GM23248 (cell line): ENCODE measurements at regions not wholly inside any gene's neighbourhood (a gene's known extent, or its start where the extent isn't known, plus 50 kb on each side); places are given as distances from the start of the nearest gene placed in this dataset.

Experiments used
- DNase-seq: peaks from one replicate; pipeline ENCODE4 v3.0.0-alpha.2; 2015
- H2AFZ ChIP-seq: fragments of 200-600 bp; sonication (generic); 2 replicates; pipeline ENCODE4 v1.6.1; 2016; ENCODE audit warnings: antibody characterized with exemption
- H3F3A ChIP-seq: fragments of 200-600 bp; sonication (generic); 2 replicates; pipeline ENCODE4 v1.6.1; 2016; ENCODE audit warnings: mild to moderate bottlenecking, antibody characterized with exemption, mixed run types; ENCODE audit not compliant: insufficient read depth
- H3K27ac ChIP-seq: fragments of 200-600 bp; sonication (generic); 2 replicates; pipeline ENCODE4 v1.5.1; 2016; ENCODE audit warnings: mild to moderate bottlenecking
- H3K27me3 ChIP-seq: fragments of 200-600 bp; sonication (generic); replicated peaks from 2 replicates; pipeline ENCODE4 v1.6.1; 2016; ENCODE audit warnings: mild to moderate bottlenecking; ENCODE audit not compliant: insufficient read depth
- H3K36me3 ChIP-seq: fragments of 200-600 bp; sonication (generic); 2 replicates; pipeline ENCODE4 v1.6.1; 2016; ENCODE audit warnings: low read depth, mild to moderate bottlenecking
- H3K4me1 ChIP-seq: fragments of 200-600 bp; sonication (generic); 2 replicates; pipeline ENCODE4 v1.6.1; 2016; ENCODE audit warnings: mild to moderate bottlenecking; ENCODE audit not compliant: insufficient read depth
- H3K4me2 ChIP-seq: fragments of 200-600 bp; sonication (generic); one replicate; pipeline ENCODE4 v1.6.1; 2016; ENCODE audit warnings: mild to moderate bottlenecking; ENCODE audit not compliant: unreplicated experiment
- H3K4me3 ChIP-seq: fragments of 200-600 bp; sonication (generic); 2 replicates; pipeline ENCODE4 v1.5.1; 2016; ENCODE audit warnings: mild to moderate bottlenecking
- H3K79me2 ChIP-seq: fragments of 200-600 bp; sonication (generic); 2 replicates; pipeline ENCODE4 v1.6.1; 2016; ENCODE audit warnings: mild to moderate bottlenecking; ENCODE audit not compliant: insufficient read depth
- H3K9ac ChIP-seq: fragments of 200-600 bp; sonication (generic); 2 replicates; pipeline ENCODE4 v1.6.1; 2016; ENCODE audit warnings: mild to moderate bottlenecking
- H3K9me2 ChIP-seq: fragments of 200-600 bp; sonication (generic); 2 replicates; pipeline ENCODE4 v1.6.1; 2016; ENCODE audit warnings: mixed run types, mild to moderate bottlenecking, moderate library complexity; ENCODE audit not compliant: insufficient read depth
- H3K9me3 ChIP-seq: fragments of 200-600 bp; sonication (generic); one replicate; pipeline ENCODE4 v1.6.1; 2017; ENCODE audit warnings: low read depth
- H4K20me1 ChIP-seq: fragments of 200-600 bp; sonication (generic); 2 replicates; pipeline ENCODE4 v1.6.0; 2016; ENCODE audit not compliant: insufficient read depth
- EZH2 ChIP-seq: fragments of 200-600 bp; sonication (generic); IDR thresholded peaks from 2 replicates; pipeline ENCODE4 v1.6.1; 2018; ENCODE audit warnings: antibody characterized with exemption, mild to moderate bottlenecking; ENCODE audit not compliant: insufficient read depth, poor library complexity, severe bottlenecking
- EZH2phosphoT487 ChIP-seq: fragments of 200-600 bp; sonication (generic); IDR thresholded peaks from 2 replicates; pipeline ENCODE4 v1.6.1; 2018; ENCODE audit warnings: antibody characterized with exemption, moderate library complexity, mild to moderate bottlenecking, low read depth; ENCODE audit not compliant: insufficient read depth
- WGBS, 2 experiments: methylation state at CpG; one replicate each; pipeline ENCODE4 v1.1.6; 2015 to 2017; ENCODE audit warnings: low lambda C conversion rate in 2 of 2, low coverage in 1 of 2; ENCODE audit errors: missing lambda C conversion rate in 2 of 2; 5-methylcytosine and 5-hydroxymethylcytosine counted together
- in situ Hi-C: fragments of 300-500 bp; cut with MboI; formaldehyde crosslinking; loops from 2 replicates; pipeline ENCODE4 v1.15.0; 2020

GRCh38 chr9:73863924-73864323, 633.2 kb upstream of the RORB start:
- H3K4me3 ChIP-seq: no peak overlapping the region
- H3K27ac ChIP-seq: no peak overlapping the region
- in situ Hi-C loops: no loop called here
- no peak for DNase-seq
- H3K4me1 ChIP-seq: no peaks in the 10 kb centered on the region
- no peaks in the 10 kb centered on the region for H3K79me2 ChIP-seq
- no peaks in the 10 kb centered on the region for H3K9me3 ChIP-seq
- H3K9ac ChIP-seq: no peak overlapping the region
- H3K9me2 ChIP-seq: no peaks in the 10 kb centered on the region
- no peak overlapping the region for H2AFZ ChIP-seq
- H3K36me3 ChIP-seq: no peaks in the 10 kb centered on the region
- TF ChIP-seq EZH2phosphoT487 (no peak), EZH2 (no peak)
- no peaks in the 10 kb centered on the region for H3K27me3 ChIP-seq
- no peaks in the 10 kb centered on the region for H3F3A ChIP-seq
- no peaks in the 10 kb centered on the region for H4K20me1 ChIP-seq
- no peak overlapping the region for H3K4me2 ChIP-seq

- no peaks in the 10 kb centered on the region for H3K36me3 ChIP-seq
- in situ Hi-C loops: no loop called here
- no peak overlapping the region for H3K9ac ChIP-seq
- no peak for TF ChIP-seq EZH2phosphoT487
- no peak for TF ChIP-seq EZH2
- H3K27me3 ChIP-seq: no peaks in the 10 kb centered on the region
- no peaks in the 10 kb centered on the region for H3K4me1 ChIP-seq
- H4K20me1 ChIP-seq: no peaks in the 10 kb centered on the region
- H3K27ac ChIP-seq: no peak overlapping the region
- H3K9me2 ChIP-seq: no peaks in the 10 kb centered on the region
- no peaks in the 10 kb centered on the region for H3K79me2 ChIP-seq
- WGBS, 2 experiments: 53 to 60% methylated on average over 4 of the region's 4 CpGs
- H3K4me3 ChIP-seq: no peak overlapping the region
- no peaks in the 10 kb centered on the region for H3F3A ChIP-seq
- no peaks in the 10 kb centered on the region for H3K9me3 ChIP-seq
- no peak overlapping the region for H2AFZ ChIP-seq
- no peak for DNase-seq
- no peak overlapping the region for H3K4me2 ChIP-seq
Observed at GRCh38 chr9:73866451-73866850, 630.7 kb upstream of the RORB start.

DNA sequence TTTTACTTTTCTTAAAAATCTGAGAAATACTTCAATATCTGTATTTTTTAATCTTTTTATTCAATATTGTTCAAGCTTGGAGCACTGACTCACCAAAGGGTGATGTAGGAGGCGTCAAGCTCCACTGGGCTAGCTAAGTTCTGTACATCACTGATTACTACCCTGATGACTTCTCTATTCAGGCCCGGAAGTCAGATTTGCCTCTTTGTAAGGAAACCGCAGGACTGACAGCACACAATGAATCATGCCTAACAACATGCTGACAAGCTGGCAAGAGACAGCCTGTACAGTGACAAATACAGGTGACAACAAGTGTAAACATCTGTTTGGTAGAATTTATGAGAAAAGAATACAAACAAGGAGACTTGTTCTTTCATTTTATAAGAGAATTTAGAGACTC, 627.9 kb upstream of the RORB start:
- Histone ChIP-seq H3K9ac (no peak overlapping the region), H3K36me3 (no peaks in the 10 kb centered on the region), H4K20me1 (no peaks in the 10 kb centered on the region), H3F3A (no peaks in the 10 kb centered on the region), H3K9me2 (no peaks in the 10 kb centered on the region), H3K27me3 (no peaks in the 10 kb centered on the region), H2AFZ (no peak overlapping the region), H3K79me2 (no peaks in the 10 kb centered on the region), H3K4me1 (no peaks in the 10 kb centered on the region), H3K4me2 (no peak overlapping the region), H3K4me3 (no peak overlapping the region), H3K27ac (no peak overlapping the region), H3K9me3 (no peaks in the 10 kb centered on the region)
- in situ Hi-C loops: no loop called here
- TF ChIP-seq EZH2 (no peak), EZH2phosphoT487 (no peak)
- 3 to 5% methylated on average over 3 of the region's 3 CpGs for WGBS, 2 experiments
- peak; percentile 24 for DNase-seq

- DNase-seq: no peak
- 54 to 61% methylated on average over 4 of the region's 4 CpGs for WGBS, 2 experiments
- in situ Hi-C loops: no loop called here
Observed at GRCh38 chr9:73871636-73872035, 625.5 kb upstream of the RORB start.

GRCh38 chr9:73872701-73873100, 624.4 kb upstream of the RORB start:
- in situ Hi-C loops: no loop called here
- no peaks in the 10 kb centered on the region for H3K4me1 ChIP-seq
- H3K9ac ChIP-seq: no peak overlapping the region
- H3K9me2 ChIP-seq: no peaks in the 10 kb centered on the region
- H3K79me2 ChIP-seq: no peaks in the 10 kb centered on the region
- H3K27me3 ChIP-seq: no peaks in the 10 kb centered on the region
- no peak overlapping the region for H3K4me3 ChIP-seq
- no peak for DNase-seq
- H2AFZ ChIP-seq: no peak overlapping the region
- H3K9me3 ChIP-seq: no peaks in the 10 kb centered on the region
- H3F3A ChIP-seq: no peaks in the 10 kb centered on the region
- no peak overlapping the region for H3K4me2 ChIP-seq
- H3K36me3 ChIP-seq: no peaks in the 10 kb centered on the region
- H4K20me1 ChIP-seq: no peaks in the 10 kb centered on the region
- no peak overlapping the region for H3K27ac ChIP-seq
- TF ChIP-seq EZH2 (no peak), EZH2phosphoT487 (no peak)
- 42 to 50% methylated on average over 6 of the region's 6 CpGs for WGBS, 2 experiments

More at GRCh38 chr9:73871636-73872035, 625.5 kb upstream of the RORB start:
- Histone ChIP-seq H3K36me3 (no peaks in the 10 kb centered on the region), H2AFZ (no peak overlapping the region), H3K27me3 (no peaks in the 10 kb centered on the region), H3K9ac (no peak overlapping the region), H3K79me2 (no peaks in the 10 kb centered on the region), H3F3A (no peaks in the 10 kb centered on the region), H4K20me1 (no peaks in the 10 kb centered on the region), H3K9me2 (no peaks in the 10 kb centered on the region), H3K9me3 (no peaks in the 10 kb centered on the region), H3K4me3 (no peak overlapping the region), H3K27ac (no peak overlapping the region), H3K4me2 (no peak overlapping the region), H3K4me1 (no peaks in the 10 kb centered on the region)
- TF ChIP-seq EZH2phosphoT487 (no peak), EZH2 (no peak)
